Activated CD4-positive, alpha-beta T cell treated with anti-CD3 and anti-CD28 coated beads, Interleukin-2, Interleukin-6, amounts not matched to agents 100 ng/mL and 50 ng/mL, durations not matched to agents 16 hours and 8 hours (primary cell): ENCODE measurements at regions not wholly inside any gene's neighbourhood (a gene's known extent, or its start where the extent isn't known, plus 50 kb on each side); places are given as distances from the start of the nearest gene placed in this dataset.

Experiments
- DNase-seq: peaks from one replicate; pipeline ENCODE4 v3.0.0-alpha.2; 2020

DNA sequence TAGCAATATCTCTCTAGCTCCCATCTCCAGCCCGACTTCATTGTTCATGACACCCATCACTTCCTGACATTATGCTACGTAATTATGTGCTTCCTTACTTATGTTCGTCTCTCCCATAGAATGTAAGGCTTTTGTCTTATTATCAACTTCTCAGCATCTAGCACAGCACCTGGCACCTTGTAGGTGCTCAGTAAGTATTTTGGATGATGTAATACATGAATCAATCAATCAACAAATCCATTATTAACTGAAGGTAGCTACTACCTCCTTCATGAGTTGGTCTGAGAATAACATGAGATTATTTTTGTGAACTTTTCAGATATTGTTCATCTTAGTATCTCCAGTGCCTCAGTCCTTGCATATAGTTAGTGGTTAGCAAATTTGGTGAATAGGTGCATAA lies 109.3 kb downstream of the EN1 start:
- DNase-seq: no peak

DNA sequence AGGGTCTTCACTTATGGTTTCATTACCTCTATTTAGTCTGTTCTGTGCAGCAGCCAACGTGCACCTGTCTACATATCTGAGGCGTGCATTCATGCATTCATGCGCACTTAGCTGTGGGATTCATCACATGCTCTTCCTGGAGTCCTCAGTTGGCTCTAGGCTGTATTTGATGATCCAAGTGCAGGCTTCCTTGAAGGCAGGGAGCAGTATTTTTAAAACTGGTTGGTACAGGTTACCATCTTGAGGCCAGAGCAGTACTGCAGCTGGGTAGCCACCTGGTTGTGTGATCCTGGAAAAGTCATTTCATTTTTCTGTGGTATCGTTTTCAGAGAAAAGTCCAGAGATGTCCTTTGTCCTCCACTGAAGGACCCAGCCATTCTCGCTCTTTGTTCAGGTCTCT lies 109.8 kb downstream of the EN1 start:
- no peak for DNase-seq

GRCh38 chr2:118732432-118732831 lies 115.0 kb downstream of the EN1 start:
- no peak for DNase-seq

DNA sequence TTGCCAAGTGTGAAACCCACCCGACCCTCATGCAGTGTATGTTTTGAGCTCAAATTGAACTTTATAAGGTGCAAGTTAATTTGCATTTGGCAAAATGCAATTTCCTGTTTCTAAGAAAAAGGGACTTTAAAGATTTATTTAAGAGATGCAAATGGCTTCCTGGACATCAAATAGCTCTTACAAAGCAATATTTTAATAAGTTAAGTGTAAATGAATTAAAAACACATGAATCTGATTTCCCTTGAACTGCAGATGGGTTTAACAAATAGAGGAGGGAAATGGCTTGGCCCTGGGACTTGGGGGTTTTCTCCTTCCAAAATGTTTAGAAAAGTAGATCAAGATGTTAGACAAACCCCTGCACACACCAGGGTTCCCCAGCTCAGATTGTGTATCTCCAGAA lies 116.0 kb downstream of the EN1 start:
- DNase-seq: no peak

- DNase-seq: no peak
Measured at GRCh38 chr2:118730405-118730804, 117.0 kb downstream of the EN1 start.

DNA sequence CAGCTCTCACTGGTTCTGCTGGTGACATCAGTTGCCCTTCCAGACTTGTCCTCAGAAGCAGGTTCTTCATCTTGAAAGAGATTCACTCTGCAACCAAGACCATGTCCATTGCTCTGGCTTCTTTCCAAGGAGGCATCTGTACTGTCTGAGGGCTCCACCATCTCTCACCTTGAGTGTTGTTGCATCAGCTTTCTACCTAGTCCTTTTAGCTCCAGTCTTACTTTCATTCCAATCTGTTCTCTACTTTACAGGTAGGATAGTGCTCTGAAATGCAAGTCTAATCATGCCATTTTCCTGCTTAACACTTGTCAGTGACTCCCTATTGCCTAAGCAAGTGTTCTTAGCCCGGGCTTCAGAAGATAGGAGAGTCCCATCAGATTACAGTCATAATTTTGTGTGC lies 117.7 kb downstream of the EN1 start:
- DNase-seq: no peak

DNA sequence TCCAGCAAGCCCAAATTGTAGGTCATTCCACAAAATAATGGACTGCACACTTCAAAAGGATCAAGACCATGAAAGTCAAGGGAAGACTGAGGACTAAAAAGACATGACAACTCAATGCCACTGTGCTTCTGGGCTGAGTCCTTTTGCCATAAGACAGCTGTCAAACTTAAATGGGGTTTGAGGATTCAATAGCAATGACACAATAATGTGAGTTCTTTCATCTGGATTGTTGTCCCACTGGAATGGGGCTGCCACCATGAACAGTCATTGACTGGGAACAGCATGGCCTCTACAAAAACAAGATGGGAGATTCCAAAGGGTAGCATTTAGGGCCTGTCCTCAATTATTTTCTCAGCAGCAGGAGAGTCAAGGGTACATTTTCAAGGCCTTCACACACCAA lies 118.5 kb downstream of the EN1 start:
- no peak for DNase-seq

DNA sequence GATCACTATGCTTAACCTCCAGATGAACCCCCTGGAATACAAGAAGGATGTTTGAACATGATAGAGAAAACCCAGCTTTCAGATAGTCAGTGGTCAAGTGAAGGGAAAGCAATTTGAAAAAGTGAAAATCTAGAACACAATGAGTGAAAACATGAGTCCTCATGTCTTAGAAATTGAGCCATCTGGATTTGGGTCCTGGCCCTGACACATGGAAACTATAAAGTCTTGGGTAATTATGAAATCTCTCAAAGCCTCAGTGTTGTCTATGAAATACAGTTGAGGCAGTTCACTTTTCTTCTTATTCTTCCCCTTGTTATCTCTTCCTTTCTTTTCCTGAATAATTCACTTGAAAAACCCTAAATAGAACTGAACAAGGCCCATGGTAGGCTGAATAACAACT lies 120.6 kb downstream of the EN1 start:
- no peak for DNase-seq

GRCh38 chr2:118723394-118723793 lies 124.1 kb downstream of the EN1 start:
- DNase-seq: no peak

DNA sequence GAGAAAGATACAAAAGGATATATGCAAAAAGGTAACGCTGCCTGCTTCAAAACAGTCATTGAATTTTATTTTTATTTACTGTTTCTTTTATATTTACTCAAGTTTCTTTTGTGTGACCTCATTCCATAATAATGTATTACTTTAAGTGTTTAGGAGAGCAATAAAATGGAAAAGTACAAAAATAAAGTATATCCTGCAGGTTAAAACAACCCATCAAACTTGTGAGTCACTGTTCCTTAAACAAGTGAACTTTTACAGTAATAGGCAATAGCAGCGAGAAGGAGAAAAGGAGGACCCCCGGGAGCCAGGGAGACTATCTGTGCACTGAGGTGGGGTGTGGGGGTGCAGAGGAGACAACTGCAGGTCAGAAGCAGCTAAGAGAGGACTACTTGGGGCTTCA lies 124.5 kb downstream of the EN1 start:
- no peak for DNase-seq

DNA sequence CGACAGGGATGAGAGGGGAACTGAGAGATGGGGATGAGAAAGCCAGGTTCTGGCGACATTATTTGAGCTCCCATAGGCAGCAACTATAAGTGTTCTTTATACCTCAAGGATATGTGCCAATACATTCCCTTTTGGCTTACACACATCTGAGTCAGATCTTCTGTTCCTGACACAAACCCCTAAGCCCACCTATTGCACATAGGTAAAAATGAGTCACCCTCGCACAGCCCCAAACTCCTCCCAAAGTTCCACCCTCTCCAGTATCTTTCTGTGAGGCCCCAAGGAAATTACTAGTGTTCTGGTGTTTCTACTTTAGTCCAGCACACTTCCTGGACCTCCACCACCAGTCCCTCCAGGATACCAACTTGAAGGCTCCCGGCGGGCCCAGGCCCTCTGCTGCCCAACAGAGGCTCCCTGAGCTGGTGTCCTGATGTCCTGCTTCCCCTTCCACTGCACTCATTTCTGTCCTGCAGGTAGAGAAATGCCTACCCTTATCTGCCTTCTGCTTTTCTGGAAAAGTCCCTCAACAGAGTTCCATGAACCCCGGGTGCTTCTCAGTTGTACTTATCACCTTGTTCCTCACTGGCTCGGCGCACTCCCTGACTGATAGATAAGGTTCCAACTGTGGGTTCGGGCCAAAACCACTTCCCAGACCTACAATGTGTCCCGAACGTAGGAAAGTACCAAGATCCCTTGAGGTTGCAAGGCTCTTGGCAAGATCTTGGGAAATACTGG lies 125.5 kb downstream of the EN1 start:
- no peak for DNase-seq

- DNase-seq: no peak
Measured at GRCh38 chr2:118720866-118721265, 126.6 kb downstream of the EN1 start.

DNA sequence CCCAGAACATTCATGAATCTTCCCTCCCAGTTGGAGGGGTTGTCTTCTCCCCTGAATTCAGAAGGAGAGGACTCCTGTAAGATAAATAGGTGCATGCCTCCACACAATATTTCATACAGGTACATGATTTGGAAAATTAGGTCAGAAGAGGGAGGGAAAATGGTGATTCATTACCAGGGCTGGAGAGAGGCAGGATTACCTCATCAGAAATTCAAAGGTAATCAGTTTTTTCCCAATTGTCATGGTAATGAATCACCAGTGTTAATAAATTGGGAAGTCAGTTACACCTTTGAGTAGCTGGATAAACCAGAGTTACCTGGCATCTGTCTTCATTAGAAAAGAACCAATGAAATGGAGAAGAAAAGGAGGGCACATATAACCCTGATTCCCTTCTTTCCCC lies 128.5 kb downstream of the EN1 start:
- no peak for DNase-seq

- DNase-seq: no peak
Measured at GRCh38 chr2:118716102-118716501, 131.3 kb downstream of the EN1 start.

GRCh38 chr2:118714118-118714517 lies 133.3 kb downstream of the EN1 start:
- DNase-seq: no peak

DNA sequence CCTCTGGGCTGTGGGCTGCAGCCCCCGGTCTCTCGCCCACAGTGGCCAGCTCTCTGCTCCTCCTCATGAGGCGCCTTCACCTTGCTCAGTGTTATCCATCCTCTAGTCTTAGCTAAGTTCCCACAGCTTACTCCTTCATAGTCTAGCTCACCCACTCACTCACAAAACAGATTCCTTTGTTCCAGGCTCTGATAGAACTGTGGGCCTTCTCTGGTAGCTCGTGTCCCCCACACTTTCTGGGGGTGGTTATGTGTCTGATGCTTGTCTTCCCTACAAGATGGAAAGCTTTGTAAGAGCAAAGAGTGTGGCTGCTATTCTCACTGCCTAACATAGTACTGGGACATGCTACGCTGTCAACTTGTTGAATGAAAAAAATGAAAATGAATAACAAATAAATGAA lies 135.8 kb downstream of the EN1 start:
- DNase-seq: no peak

DNA sequence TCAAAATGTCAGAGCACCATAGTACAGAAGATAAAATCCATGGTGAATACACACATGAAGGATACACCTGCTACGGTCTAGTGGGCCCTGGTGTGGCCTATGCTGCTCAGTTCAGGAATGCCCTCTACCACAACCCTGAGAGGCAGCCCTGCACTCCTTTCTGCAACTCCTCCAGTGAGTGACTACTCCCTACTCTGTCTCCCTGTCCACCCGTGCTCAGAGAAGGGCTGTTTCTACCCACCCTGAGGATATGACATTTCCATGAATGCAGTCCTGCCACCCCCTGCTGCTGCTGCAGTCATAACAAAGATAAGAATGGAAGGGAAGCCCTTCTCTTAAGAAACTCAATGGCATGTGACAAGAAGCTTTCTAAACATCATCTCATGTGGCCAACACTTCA lies 137.0 kb downstream of the EN1 start:
- DNase-seq: no peak

DNA sequence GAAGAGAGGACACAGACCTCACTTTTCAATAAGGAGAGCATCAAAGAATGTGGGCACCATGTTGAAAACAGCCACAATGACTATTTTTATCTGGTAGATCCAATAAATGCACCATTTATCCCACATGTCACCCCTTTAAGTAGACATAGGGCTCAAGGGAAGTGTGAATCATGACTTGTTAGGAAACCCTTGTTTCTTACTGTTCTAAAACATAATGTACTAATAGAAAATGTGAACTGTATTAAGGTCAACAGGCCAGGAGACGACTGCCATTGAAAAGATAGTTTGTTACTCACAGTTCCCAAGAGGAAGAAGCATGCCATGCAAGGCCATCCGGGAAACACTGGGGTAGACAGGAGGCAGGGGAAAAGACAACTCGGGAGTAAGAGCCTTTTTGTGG lies 137.7 kb downstream of the EN1 start:
- no peak for DNase-seq

- no peak for DNase-seq
Measured at GRCh38 chr2:118706844-118707243, 140.6 kb downstream of the EN1 start.

- DNase-seq: no peak
Measured at GRCh38 chr2:118706371-118706770, 141.1 kb downstream of the EN1 start.

DNA sequence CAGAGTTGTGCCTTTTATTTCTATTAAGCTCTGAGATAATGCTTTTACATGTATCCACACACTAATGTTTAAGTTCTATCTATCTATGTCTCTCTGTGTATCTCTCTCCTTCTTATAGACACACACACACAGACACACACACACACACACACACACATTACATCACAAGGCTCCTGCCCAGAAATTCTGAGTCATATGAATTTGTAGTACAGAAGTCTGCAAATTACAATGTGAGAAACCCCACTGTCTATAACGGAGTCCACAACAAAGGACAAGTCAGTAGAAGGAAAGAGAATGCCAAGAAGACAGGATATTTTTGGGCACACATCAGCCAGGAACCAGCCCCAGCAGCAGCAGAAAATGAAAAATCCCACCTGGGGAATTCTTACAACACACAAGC lies 142.4 kb downstream of the EN1 start:
- no peak for DNase-seq

GRCh38 chr2:118699447-118700175 lies 147.8 kb downstream of the EN1 start:
- no peak for DNase-seq

GRCh38 chr2:118698564-118698963 lies 148.9 kb downstream of the EN1 start:
- no peak for DNase-seq

DNA sequence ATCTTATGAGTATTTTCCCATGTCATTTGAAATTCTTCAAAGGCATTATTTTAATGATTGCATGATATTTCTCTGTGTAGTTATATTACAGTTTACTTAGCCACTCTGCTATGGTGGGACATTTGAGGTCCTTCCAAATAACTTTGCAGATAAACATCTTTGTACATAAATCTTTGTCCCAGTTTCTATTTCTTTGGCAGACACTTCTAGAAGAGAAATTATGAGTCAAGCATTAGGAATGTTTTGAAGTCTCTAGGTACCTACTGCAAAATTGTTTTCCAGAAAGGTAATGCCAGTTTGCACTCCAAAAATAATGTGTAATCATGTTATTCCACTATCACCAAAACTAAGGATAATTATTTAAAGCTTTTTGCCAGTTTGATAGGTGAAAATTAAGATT lies 149.7 kb downstream of the EN1 start:
- DNase-seq: no peak
